H9 (cell line): ENCODE measurements at regions not wholly inside any gene's neighbourhood (a gene's known extent, or its start where the extent isn't known, plus 50 kb on each side); places are given as distances from the start of the nearest gene placed in this dataset.

Source experiments
- DNase-seq: peaks from one replicate; pipeline ENCODE4 v3.0.0-alpha.2; 2017
- H2AFZ ChIP-seq: one replicate; pipeline ENCODE4 v1.6.1; 2013; ENCODE audit warnings: mild to moderate bottlenecking, low read length, control low read depth, moderate library complexity
- H2AK5ac ChIP-seq: 2 replicates; pipeline ENCODE4 v1.6.1; 2013; ENCODE audit warnings: low read length, control low read depth, mixed read lengths; ENCODE audit not compliant: insufficient read length
- H2BK120ac ChIP-seq: one replicate; pipeline ENCODE4 v1.6.1; 2013; ENCODE audit warnings: low read depth, mild to moderate bottlenecking, low read length, control low read depth, inconsistent platforms; ENCODE audit not compliant: poor library complexity, severe bottlenecking
- H2BK12ac ChIP-seq: 2 replicates; pipeline ENCODE4 v1.6.1; 2013; ENCODE audit warnings: low read length, control low read depth, mixed read lengths, low read depth; ENCODE audit not compliant: insufficient read length
- H2BK15ac ChIP-seq: 2 replicates; pipeline ENCODE4 v1.6.1; 2013; ENCODE audit warnings: low read depth, low read length, control low read depth
- H2BK20ac ChIP-seq: one replicate; pipeline ENCODE4 v1.6.1; 2013; ENCODE audit warnings: low read depth, mild to moderate bottlenecking, low read length, control low read depth, inconsistent platforms; ENCODE audit not compliant: poor library complexity, severe bottlenecking
- H2BK5ac ChIP-seq: 2 replicates; pipeline ENCODE4 v1.6.1; 2013; ENCODE audit warnings: low read length, control low read depth, mixed read lengths; ENCODE audit not compliant: insufficient read length
- H3K14ac ChIP-seq: 2 replicates; pipeline ENCODE4 v1.6.1; 2013; ENCODE audit warnings: low read length, control low read depth; ENCODE audit not compliant: insufficient read depth
- H3K18ac ChIP-seq: 2 replicates; pipeline ENCODE4 v1.6.1; 2013; ENCODE audit warnings: low read depth, mild to moderate bottlenecking, mixed read lengths, low read length, control low read depth; ENCODE audit not compliant: insufficient read length
- H3K23ac ChIP-seq: 2 replicates; pipeline ENCODE4 v1.6.1; 2013; ENCODE audit warnings: low read length, control low read depth, mixed read lengths, low read depth; ENCODE audit not compliant: insufficient read length
- H3K23me2 ChIP-seq: 2 replicates; pipeline ENCODE4 v1.6.1; 2013; ENCODE audit warnings: low read depth, mild to moderate bottlenecking, mixed read lengths, low read length, control low read depth; ENCODE audit not compliant: insufficient read length, poor library complexity, severe bottlenecking
- H3K27ac ChIP-seq: 2 replicates; pipeline ENCODE4 v1.5.1; 2013; ENCODE audit warnings: low read length, control low read depth, mixed read lengths, low read depth; ENCODE audit not compliant: insufficient read length
- H3K27me3 ChIP-seq: 2 replicates; pipeline ENCODE4 v1.6.1; 2013; ENCODE audit warnings: low read length, control low read depth, inconsistent platforms; ENCODE audit not compliant: insufficient read depth
- H3K4ac ChIP-seq: 2 replicates; pipeline ENCODE4 v1.6.1; 2013; ENCODE audit warnings: low read depth, mild to moderate bottlenecking, control low read depth, inconsistent platforms, low read length, moderate library complexity
- H3K4me1 ChIP-seq: 2 replicates; pipeline ENCODE4 v1.6.1; 2013; ENCODE audit warnings: low read length, control low read depth, inconsistent platforms; ENCODE audit not compliant: insufficient read depth
- H3K4me2 ChIP-seq: 2 replicates; pipeline ENCODE4 v1.6.1; 2013; ENCODE audit warnings: low read length, control low read depth, mixed read lengths; ENCODE audit not compliant: insufficient read length, insufficient read depth
- H3K56ac ChIP-seq: 2 replicates; pipeline ENCODE4 v1.6.1; 2013; ENCODE audit warnings: low read depth, mild to moderate bottlenecking, mixed read lengths, low read length, control low read depth; ENCODE audit not compliant: insufficient read length
- H3K79me1 ChIP-seq: 2 replicates; pipeline ENCODE4 v1.6.1; 2013; ENCODE audit warnings: low read depth, mild to moderate bottlenecking, moderate library complexity, low read length, control low read depth, inconsistent platforms; ENCODE audit not compliant: insufficient read depth, poor library complexity, severe bottlenecking
- H3K79me2 ChIP-seq: 2 replicates; pipeline ENCODE4 v1.6.1; 2013; ENCODE audit warnings: low read length, control low read depth, inconsistent platforms; ENCODE audit not compliant: insufficient read depth
- H3K9ac ChIP-seq: 2 replicates; pipeline ENCODE4 v1.6.1; 2013; ENCODE audit warnings: low read length, control low read depth, mixed read lengths; ENCODE audit not compliant: insufficient read length; ENCODE audit errors: extremely low read depth
- H3K9me3 ChIP-seq: one replicate; pipeline ENCODE4 v1.6.1; 2013; ENCODE audit warnings: low read depth, low read length, inconsistent platforms; ENCODE audit not compliant: control insufficient read depth
- H3T11ph ChIP-seq: one replicate; pipeline ENCODE4 v1.6.1; 2013; ENCODE audit warnings: mild to moderate bottlenecking, low read length, control low read depth, inconsistent platforms
- H4K20me1 ChIP-seq: one replicate; pipeline ENCODE4 v1.6.1; 2013; ENCODE audit not compliant: control insufficient read depth, insufficient read length, insufficient read depth
- H4K5ac ChIP-seq: 2 replicates; pipeline ENCODE4 v1.6.1; 2013; ENCODE audit warnings: low read depth, mild to moderate bottlenecking, mixed read lengths, low read length, control low read depth; ENCODE audit not compliant: insufficient read length
- H4K8ac ChIP-seq: replicated peaks from 2 replicates; pipeline ENCODE4 v1.6.1; 2013; ENCODE audit warnings: low read length, control low read depth, mixed read lengths, low read depth; ENCODE audit not compliant: insufficient read length
- H4K91ac ChIP-seq: 2 replicates; pipeline ENCODE4 v1.6.1; 2013; ENCODE audit warnings: low read depth, mild to moderate bottlenecking, moderate library complexity, mixed read lengths, low read length, control low read depth; ENCODE audit not compliant: insufficient read length
- H3K27ac Mint-ChIP-seq, 3 experiments: 2 replicates in 2 of 3; 3 replicates in 1 of 3; pipeline ENCODE4 v1.8.0; 2020 to 2021; ENCODE audit warnings: mixed read lengths in 3 of 3, mild to moderate bottlenecking in 1 of 3, moderate library complexity in 1 of 3
- H3K27me3 Mint-ChIP-seq: 2 replicates; pipeline ENCODE4 v1.8.0; 2021; ENCODE audit warnings: low read depth, mild to moderate bottlenecking, moderate library complexity, mixed read lengths
- H3K36me3 Mint-ChIP-seq, 3 experiments: 2 replicates in 2 of 3; 3 replicates in 1 of 3; pipeline ENCODE4 v1.8.0; 2020 to 2021; ENCODE audit warnings: low read depth in 3 of 3, mixed read lengths in 3 of 3; ENCODE audit not compliant: insufficient read depth in 1 of 3
- H3K4me1 Mint-ChIP-seq, 2 experiments: 2 replicates each; pipeline ENCODE4 v1.8.0; 2020; ENCODE audit warnings: mixed read lengths in 2 of 2
- H3K4me3 Mint-ChIP-seq, 2 experiments: 2 replicates in 1 of 2; 3 replicates in 1 of 2; pipeline ENCODE4 v1.8.0; 2020 to 2021; ENCODE audit warnings: mild to moderate bottlenecking in 2 of 2, mixed read lengths in 2 of 2, moderate library complexity in 1 of 2
- H3K9me3 Mint-ChIP-seq, 2 experiments: 2 replicates in 1 of 2; 3 replicates in 1 of 2; pipeline ENCODE4 v1.8.0; 2020; ENCODE audit warnings: mild to moderate bottlenecking in 2 of 2, mixed read lengths in 2 of 2, moderate library complexity in 1 of 2
- CTCF ChIP-seq: fragments of 200-600 bp; sonication (generic); conservative IDR thresholded peaks from 3 replicates; pipeline ENCODE4 v1.8.0; 2021; ENCODE audit warnings: antibody characterized with exemption, mild to moderate bottlenecking
- WGBS: extraction: QIAGEN DNeasy Blood & Tissue Kit; methylation state at CpG from one replicate; pipeline ENCODE4 v1.1.7; 2013; ENCODE audit warnings: missing lambda C conversion rate, low lambda C conversion rate, mixed read lengths; ENCODE audit not compliant: insufficient read length; ENCODE audit errors: extremely low coverage; 5-methylcytosine and 5-hydroxymethylcytosine counted together

- no peaks in the 10 kb centered on the region for H3K9me3 ChIP-seq
- no peaks in the 10 kb centered on the region for H3K79me1 ChIP-seq
- no peak overlapping the region for H4K5ac ChIP-seq
- no peak for TF ChIP-seq CTCF
- Mint-ChIP-seq H3K27ac (no peak overlapping the region), H3K36me3 (peaks cover 0 to 5% (median 0%) of the 10 kb centered on the region in 3 experiments; a peak in 4 of 7 replicates), H3K4me3 (no peak overlapping the region), H3K4me1 (no peaks in the 10 kb centered on the region), H3K9me3 (peaks cover 6 to 8% of the 10 kb centered on the region in 2 experiments; a peak in 3 of 5 replicates), H3K27me3 (no peaks in the 10 kb centered on the region)
- no peak overlapping the region for H3K56ac ChIP-seq
- H4K8ac ChIP-seq: no peak overlapping the region
- no peak overlapping the region for H4K91ac ChIP-seq
- H3K79me2 ChIP-seq: no peaks in the 10 kb centered on the region
- no peak overlapping the region for H2BK5ac ChIP-seq
- H3K4ac ChIP-seq: no peak overlapping the region
- H2BK20ac ChIP-seq: no peak overlapping the region
- H3K4me2 ChIP-seq: no peak overlapping the region
- H3K9ac ChIP-seq: no peak overlapping the region
- H3K14ac ChIP-seq: no peak overlapping the region
- DNase-seq: no peak
- no peaks in the 10 kb centered on the region for H3K23me2 ChIP-seq
- no peaks in the 10 kb centered on the region for H3K4me1 ChIP-seq
- no peak overlapping the region for H2AK5ac ChIP-seq
- H2AFZ ChIP-seq: no peak overlapping the region
- H3K18ac ChIP-seq: no peak overlapping the region
- no peak overlapping the region for H3K27ac ChIP-seq
- H2BK15ac ChIP-seq: no peak overlapping the region
- H2BK120ac ChIP-seq: no peak overlapping the region
- WGBS: no CpG with 5 or more reads among the region's 4 CpGs
- H2BK12ac ChIP-seq: no peak overlapping the region
- H3T11ph ChIP-seq: no peak overlapping the region
- H3K27me3 ChIP-seq: no peaks in the 10 kb centered on the region
- no peak overlapping the region for H3K23ac ChIP-seq
- H4K20me1 ChIP-seq: no peaks in the 10 kb centered on the region
Observed at GRCh38 chr1:195472291-195472690, 1135.9 kb downstream of the KCNT2 start.
